Ovary (tissue), 3 donors: ENCODE measurements at regions not wholly inside any gene's neighbourhood (a gene's known extent, or its start where the extent isn't known, plus 50 kb on each side); places are given as distances from the start of the nearest gene placed in this dataset.

Experiments
- EP300 ChIP-seq: sonication (generic); formaldehyde crosslinking; IDR thresholded peaks from one replicate; pipeline ENCODE4 v1.6.1; 2017; ENCODE audit warnings: antibody characterized with exemption
- POLR2A ChIP-seq: fragments of 450-650 bp; IDR thresholded peaks from one replicate; pipeline ENCODE4 v1.6.1; 2017; ENCODE audit warnings: antibody characterized with exemption, mild to moderate bottlenecking, moderate library complexity
- TF ChIP-seq, protein P1 (sequence below), 3 donors: fragments of 450-650 bp in 2 of 3; fragments of 200-600 bp in 1 of 3; IDR thresholded peaks; one replicate each; pipeline versions ENCODE4 v1.5.1 to v1.8.0; 2016 to 2022; ENCODE audit warnings: antibody characterized with exemption in 3 of 3, mild to moderate bottlenecking in 1 of 3
- donor health status: DM: no; HTN: no; CAD: no.

GRCh38 chr6:135667691-135668455 is 170.3 kb upstream of the AHI1 start:
- TF ChIP-seq, protein P1, sequence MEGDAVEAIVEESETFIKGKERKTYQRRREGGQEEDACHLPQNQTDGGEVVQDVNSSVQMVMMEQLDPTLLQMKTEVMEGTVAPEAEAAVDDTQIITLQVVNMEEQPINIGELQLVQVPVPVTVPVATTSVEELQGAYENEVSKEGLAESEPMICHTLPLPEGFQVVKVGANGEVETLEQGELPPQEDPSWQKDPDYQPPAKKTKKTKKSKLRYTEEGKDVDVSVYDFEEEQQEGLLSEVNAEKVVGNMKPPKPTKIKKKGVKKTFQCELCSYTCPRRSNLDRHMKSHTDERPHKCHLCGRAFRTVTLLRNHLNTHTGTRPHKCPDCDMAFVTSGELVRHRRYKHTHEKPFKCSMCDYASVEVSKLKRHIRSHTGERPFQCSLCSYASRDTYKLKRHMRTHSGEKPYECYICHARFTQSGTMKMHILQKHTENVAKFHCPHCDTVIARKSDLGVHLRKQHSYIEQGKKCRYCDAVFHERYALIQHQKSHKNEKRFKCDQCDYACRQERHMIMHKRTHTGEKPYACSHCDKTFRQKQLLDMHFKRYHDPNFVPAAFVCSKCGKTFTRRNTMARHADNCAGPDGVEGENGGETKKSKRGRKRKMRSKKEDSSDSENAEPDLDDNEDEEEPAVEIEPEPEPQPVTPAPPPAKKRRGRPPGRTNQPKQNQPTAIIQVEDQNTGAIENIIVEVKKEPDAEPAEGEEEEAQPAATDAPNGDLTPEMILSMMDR (IDR thresholded peaks at IDR 0.05) = no peak
- no peak for TF ChIP-seq POLR2A
- no peak for TF ChIP-seq EP300
